Thyroid gland (tissue), 4 donors: ENCODE measurements at regions not wholly inside any gene's neighbourhood (a gene's known extent, or its start where the extent isn't known, plus 50 kb on each side); places are given as distances from the start of the nearest gene placed in this dataset.
"Not testable (repeated sequence)": the region's sequence is repeated elsewhere in the genome, so short reads cannot be mapped to it uniquely, and the experiment has no call there.

Experiments
- POLR2A ChIP-seq, 2 donors: fragments of 450-650 bp; IDR thresholded peaks; one replicate each; pipeline ENCODE4 v1.6.1; 2017; ENCODE audit warnings: antibody characterized with exemption in 2 of 2, mild to moderate bottlenecking in 2 of 2, moderate library complexity in 1 of 2
- TF ChIP-seq, protein P1 (sequence below), 6 experiments: fragments of 200-600 bp in 3 of 6; fragments of 450-650 bp in 3 of 6; sonication (generic) in 3 of 6; IDR thresholded peaks; one replicate each; pipeline ENCODE4 v1.5.1; 2016 to 2019; ENCODE audit warnings: antibody characterized with exemption in 6 of 6, mild to moderate bottlenecking in 2 of 6, inconsistent platforms in 1 of 6, moderate library complexity in 1 of 6

DNA sequence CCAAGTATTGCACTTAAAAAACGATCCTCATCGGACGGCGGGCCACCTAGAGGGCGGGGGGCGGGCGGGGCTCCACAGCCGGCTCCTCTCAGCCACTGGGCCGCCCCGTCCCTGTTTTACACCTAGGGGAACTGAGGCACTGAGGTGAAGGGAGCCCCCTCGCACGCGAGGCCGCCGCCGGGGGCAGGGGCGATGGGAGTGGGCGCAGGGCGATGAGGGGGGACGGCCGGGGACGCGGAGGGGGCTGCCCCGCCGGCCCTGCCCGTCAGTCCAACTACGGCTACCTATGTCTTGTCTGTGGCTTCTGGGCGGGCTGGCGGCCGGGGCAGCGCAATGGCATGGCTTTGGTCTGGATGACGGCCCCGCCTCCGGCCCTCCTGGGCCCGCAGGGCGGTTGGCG, 90.4 kb downstream of the GOLGA8K start:
- TF ChIP-seq, protein P1, sequence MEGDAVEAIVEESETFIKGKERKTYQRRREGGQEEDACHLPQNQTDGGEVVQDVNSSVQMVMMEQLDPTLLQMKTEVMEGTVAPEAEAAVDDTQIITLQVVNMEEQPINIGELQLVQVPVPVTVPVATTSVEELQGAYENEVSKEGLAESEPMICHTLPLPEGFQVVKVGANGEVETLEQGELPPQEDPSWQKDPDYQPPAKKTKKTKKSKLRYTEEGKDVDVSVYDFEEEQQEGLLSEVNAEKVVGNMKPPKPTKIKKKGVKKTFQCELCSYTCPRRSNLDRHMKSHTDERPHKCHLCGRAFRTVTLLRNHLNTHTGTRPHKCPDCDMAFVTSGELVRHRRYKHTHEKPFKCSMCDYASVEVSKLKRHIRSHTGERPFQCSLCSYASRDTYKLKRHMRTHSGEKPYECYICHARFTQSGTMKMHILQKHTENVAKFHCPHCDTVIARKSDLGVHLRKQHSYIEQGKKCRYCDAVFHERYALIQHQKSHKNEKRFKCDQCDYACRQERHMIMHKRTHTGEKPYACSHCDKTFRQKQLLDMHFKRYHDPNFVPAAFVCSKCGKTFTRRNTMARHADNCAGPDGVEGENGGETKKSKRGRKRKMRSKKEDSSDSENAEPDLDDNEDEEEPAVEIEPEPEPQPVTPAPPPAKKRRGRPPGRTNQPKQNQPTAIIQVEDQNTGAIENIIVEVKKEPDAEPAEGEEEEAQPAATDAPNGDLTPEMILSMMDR (IDR thresholded peaks at IDR 0.05) = not testable (repeated sequence)
- not testable (repeated sequence) for TF ChIP-seq POLR2A (IDR thresholded peaks at IDR 0.05)
